Inflammatory macrophage treated with lipopolysaccharide for 1 hour (primary cell): ENCODE measurements at regions not wholly inside any gene's neighbourhood (a gene's known extent, or its start where the extent isn't known, plus 50 kb on each side); places are given as distances from the start of the nearest gene placed in this dataset.
"Not testable (repeated sequence)": the region's sequence is repeated elsewhere in the genome, so short reads cannot be mapped to it uniquely, and the experiment has no call there.

ENCODE experiments used
- DNase-seq, 2 donors: peaks; one replicate each; pipeline ENCODE4 v3.0.0-alpha.2; 2020 to 2022

DNA sequence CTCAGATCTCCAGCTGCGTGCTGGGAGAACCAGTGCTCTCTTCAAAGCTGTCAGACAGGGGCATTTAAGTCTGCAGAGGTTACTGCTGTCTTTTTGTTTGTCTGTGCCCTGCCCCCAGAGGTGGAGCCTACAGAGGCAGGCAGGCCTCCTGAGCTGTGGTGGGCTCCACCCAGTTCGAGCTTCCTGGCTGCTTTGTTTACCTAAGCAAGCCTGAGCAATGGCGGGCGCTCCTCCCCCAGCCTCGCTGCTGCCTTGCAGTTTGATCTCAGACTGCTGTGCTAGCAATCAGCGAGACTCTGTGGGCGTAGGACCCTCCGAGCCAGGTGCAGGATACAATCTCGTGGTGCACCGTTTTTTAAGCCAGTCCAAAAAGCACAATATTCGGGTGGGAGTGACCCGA lies 864.4 kb downstream of the GBE1 start:
- DNase-seq, result not testable (repeated sequence)

DNA sequence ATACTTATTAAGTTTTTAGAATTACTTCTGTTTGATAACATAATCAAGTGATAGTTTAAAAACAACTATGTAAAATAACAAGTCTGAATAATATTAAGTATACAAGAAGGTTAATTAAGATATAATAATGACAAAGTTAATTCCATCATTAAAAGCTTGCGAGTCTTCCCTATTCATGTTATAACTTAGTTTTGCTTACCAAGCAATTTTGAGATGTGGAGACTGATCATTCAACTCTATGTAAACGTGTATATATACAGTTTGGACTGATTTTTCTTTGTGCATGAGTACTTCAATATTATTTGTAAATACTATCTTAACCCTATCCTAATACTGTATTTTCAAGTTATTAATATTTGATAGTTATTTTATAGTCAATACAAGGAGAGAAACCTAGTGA lies 870.9 kb downstream of the GBE1 start:
- DNase-seq, result no peak

DNA sequence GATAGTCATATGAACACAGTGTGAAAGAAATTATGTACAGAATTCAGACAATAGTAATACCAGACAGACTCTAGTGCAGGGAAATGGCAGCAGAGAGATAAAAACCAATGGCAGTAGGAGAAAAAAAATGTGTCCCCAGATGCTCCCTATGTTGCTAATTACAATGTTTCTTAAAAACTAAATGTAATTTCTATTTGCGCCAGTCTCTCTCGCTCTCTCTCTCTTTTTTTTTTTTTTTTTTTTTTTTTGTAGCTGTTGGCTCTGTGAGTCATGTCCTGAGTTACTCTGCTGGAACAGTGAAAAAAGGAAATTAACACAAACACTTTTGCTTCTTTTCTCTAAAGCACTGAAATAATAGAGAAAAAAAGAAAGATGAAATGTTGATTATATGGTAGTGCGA lies 871.9 kb downstream of the GBE1 start:
- no peak for DNase-seq

DNA sequence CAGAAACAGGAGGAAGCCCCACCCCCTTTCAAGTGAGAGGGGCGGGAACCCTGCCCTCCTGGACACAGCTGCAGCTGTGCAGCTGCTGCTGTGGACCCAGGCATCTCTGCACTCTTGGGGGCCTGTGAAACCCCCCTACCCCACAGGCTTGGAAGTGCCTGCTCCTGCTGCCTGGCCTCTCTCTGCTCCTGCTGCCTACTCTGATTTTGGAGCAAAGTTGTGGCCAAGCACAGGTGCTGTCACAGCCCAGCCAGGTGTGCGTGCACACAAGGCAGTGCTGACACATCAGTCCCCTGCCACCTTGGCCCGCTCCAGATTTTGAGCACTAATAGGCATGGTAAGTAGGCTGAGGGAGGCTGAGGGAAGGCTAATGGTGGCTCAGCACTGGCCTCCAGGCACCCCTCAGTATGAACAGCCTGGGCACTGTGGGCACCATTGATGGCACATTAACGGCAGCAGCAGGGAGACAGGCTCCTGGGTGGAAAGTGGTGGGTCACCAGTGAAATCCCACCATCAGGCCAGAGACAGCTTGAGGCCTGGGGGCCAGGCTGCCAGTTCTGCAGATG lies 890.9 kb downstream of the GBE1 start:
- DNase-seq, result no peak

DNA sequence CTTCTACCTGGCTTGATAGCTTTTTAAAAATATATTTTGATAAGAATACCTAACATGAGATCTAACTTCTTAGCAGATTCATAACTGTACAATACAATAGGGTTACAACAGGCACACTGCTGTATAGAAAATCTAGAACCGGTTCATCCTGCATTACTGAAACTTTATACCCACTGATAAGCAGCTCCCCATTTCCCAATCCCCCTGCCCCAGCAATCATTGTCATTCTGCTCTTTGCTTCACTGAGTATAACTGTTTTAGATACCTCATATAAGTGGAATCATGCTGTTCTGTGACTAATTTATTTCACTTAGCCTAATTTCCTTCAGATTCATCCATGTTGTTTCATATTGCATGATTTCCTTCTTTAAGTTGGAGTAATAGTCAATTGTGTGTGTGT lies 906.0 kb downstream of the GBE1 start:
- DNase-seq, result no peak

DNA sequence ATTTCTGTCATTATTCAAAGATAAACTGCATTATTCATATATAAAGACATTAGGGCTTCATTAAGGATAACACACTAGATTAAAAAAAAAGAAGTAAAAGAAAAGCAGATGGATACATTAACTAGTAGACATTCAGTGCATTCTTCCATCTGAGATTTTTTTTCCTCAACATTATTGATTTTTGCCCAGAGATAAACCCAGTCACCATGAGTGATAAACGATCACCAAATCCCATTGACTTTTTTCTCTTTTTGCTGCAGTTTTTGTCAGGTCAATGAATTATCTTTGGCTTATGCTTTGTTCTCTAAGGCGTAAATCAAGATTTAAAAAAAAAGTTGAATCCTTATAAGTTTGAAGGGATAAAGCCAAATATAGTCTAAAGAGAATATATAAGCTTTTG lies 925.0 kb downstream of the GBE1 start:
- no peak for DNase-seq

DNA sequence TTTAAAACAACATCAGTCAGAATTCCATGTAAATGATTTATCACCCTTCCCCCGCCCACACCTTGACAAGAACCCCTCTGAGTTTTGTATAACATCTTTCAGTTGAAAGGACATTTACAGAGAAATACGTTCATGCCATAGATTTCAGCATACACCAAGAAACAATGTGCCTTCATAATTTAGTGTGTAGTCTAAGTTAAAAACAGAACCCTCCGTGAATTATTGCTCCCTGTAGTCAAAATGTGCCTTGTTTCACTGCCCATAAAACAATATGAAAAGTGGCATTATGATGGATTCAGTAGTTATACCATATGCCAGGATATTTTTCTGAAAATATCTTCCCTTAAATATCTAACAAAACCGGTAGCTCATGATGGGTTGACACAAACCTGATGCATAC lies 953.9 kb downstream of the GBE1 start:
- no peak for DNase-seq

DNA sequence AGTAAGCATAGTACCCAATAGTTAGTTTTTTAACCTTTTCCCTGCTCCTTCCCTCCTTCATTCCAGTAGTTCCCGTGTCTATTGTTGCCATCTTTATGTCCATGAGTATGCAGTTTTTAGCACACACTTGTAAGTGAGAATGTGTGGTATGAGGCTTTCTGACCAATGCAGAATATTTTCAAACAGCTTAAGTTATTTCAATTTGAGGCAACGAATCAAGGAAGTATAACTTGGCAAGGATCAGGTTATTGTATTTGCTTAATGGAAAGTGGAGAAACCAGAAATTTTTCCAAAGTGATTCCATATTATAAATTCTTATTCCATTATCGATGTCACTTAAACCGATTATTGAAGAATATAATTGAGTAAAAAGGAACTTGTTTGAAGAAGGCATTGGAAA lies 954.8 kb downstream of the GBE1 start:
- DNase-seq, result no peak

DNA sequence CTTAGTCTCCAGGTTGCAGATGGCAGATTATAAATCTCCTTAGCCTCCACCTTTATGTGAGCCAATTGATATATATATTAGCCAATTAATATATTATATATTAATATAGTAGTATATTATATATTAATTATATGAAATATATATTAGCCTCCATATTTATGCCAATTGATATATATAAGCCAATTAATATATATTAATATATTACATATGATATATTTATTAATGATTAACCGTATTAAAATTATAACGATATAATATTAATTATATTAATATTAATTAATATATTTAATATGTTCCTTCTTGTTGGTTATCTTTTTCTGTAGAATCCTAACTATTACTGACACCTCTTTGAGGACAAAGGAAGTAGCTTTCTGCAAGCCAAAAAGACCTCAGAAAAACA lies 972.5 kb downstream of the GBE1 start:
- no peak for DNase-seq

DNA sequence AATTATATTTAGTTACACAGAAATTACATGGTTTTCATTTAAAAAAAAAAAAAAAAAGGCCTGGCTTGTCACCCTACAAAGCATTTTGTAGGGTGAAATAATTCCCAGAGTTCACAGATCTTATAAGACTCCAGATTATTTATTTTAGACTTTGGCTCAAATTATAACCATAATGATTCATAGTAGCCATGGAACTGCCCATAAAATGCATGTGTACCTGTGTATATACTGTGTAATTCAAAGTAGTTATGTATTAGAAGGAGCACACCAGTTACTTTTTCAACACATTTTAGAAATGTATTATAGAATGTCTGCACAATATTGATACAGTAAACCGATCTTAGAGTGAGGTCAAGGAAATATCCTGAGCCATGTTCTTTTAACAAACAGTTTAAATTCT lies 975.6 kb downstream of the GBE1 start:
- no peak for DNase-seq

DNA sequence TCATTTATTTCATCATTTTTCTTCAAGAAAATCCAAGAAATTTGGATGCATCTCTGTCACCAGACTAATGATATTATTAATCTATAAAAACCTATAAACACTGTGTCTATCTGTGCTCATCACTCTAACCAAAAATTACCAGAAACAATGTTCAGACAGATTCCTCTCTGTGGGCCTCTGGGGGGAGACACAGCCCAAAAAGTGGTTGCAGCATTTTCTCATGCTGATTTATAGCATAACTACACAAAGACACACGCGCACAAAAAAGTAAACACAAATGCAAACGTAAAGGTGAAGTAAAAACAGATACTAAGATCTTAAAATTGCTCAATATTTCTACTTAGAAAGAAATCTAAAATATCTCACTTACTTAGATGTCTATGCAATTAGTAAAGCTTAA lies 976.0 kb downstream of the GBE1 start:
- DNase-seq, result no peak

DNA sequence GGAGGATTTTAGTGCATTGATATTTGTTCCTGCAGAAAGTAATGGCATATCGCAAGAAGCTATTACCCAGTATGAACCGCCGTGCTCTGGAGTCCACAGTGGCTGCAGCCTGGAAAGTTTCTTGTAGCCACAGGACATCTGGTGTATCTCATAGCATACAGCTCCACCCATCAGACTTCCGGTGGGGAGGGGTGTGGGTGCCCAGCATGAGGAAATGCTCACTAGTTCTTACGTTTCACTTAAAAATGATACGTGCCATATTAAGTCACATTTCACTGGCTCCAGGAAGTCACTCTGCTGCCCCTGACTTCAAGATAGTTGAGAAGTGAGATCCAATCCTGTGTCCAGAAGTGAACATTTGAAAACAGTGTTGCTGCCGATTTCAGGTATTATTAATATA lies 990.4 kb downstream of the GBE1 start:
- peak in 1 of 2 donors; percentile 9 for DNase-seq

DNA sequence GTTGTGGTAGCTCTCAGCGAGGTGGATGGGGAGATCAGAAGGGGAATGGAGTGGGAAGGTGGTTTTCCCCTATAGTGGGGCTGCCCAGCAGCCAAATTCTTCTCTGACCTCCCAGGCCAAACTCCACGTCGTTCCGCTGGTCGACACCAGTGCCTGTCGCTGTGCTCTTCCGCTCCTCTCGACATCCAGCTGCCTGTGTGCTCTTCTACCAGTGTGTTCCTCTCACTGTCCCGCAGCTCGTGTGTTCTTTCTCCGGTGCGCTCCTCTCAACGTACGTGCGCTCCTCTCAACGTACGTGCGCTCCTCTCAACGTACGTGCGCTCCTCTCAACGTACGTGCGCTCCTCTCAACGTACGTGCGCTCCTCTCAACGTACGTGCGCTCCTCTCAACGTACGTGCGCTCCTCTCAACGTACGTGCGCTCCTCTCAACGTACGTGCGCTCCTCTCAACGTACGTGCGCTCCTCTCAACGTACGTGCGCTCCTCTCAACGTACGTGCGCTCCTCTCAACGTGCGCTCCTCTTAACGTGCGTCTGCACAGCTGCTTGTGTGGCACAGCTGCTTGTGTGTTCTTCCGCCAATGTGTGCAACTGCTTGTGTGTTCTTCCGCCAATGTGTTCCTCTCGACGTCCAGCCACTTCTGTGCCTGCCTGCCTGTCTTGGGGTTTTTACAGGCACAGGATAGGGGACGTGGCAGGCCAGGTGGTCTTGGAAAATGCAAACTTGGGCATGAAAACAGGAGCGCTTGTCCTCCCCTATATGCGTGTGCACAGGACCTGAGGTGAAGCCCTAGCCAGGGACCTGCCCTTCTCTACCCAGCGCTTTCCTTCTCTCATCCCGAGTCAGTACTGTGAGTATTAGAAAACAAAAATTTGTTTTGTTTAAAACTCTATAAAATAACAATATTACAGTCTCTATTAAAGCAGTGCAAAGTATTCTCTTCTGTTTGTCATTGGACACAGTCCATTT lies 991.1 kb downstream of the GBE1 start:
- DNase-seq, result no peak

DNA sequence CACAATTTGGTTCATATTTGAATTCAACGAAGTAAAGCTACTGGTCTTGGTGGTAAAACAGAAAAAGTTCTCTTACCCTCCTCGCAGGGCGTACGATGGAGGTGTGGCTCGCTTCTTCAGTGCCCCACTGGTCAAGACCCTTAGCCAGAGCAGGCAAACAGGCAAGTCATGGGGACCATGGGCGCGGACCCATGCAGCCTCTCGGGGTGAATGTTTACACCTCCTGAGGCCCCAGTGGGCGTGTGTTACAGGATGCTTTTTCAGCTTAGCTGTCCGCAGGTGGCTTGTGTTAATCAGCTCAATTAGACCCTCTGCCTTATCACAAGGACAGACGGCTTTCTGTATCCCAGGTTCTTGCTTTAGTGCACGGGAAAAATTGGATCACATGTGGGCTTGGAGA lies 991.8 kb downstream of the GBE1 start:
- DNase-seq, result no peak

DNA sequence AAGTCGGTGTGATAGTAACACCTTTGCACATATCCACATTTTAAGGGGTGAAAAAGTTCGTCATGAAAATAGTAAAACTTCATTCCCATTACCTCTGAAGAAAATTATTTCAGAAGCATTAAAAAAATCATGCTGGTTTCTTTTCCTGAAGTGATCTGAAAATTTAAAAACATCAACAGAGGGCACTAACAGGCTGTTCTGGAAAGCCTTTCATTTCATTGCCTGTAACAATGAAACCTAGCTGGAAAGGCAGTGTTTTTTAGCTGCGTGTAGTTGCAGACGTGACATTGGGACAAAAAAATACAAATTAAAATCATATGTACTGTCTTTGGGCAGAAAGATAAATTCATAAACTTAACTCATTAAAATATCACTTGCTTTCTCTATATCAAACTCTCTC lies 993.8 kb downstream of the GBE1 start:
- DNase-seq, result no peak

DNA sequence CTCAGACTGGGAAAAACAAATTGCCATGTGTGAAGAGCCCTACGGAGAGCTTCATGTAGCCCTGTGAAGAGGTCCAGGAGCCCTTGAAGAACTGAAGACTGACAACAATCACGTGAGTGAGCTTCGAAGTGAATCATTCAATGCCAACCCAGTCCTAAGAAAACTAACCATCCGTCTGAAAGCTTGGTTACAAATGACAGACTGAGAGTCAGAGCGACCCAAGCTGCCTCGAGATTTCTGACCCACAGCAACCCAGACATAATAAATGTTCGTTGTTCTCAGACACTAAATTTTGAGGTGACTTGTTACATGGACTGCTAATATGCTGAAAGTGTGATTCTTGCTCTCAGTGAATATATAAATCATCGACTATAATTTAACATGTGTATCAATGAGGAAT lies 987.2 kb upstream of the ROBO1 start:
- no peak for DNase-seq

DNA sequence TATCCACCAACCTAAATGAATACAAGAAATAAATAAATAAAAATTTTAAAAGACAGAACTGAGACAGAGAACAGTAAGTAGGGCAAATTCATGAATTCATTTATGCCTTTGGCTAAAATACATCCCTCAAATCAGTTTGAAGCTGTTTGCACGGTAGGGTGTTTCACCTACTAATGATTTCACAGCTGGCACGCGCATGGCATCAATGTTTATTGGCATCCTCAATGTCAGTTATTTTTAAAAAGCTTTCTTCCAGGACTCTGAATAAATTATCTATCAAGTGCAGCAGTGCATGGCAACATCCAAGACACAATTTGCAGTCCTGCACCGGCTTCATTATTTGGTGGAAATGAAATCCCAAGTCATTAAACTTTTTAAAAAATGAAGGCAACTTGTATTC lies 985.2 kb upstream of the ROBO1 start:
- no peak for DNase-seq

DNA sequence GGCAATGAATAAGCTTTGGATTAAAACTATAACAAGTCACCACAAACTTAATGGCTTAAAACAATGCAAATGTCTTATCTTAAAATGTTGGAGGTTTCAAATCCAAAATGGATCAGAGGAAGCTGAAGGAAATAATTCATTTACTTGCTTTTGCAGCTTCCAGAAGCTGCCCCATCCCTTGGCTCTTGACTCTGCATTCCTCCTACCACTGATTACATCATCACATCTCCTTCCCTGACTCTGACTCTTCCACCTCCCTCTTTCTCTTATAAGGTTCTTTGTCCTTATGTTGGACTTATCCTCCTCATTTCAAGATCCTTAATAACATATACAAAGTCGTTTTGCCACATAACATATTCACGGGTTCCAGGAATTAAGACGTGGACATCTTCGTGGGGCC lies 982.8 kb upstream of the ROBO1 start:
- no peak for DNase-seq

DNA sequence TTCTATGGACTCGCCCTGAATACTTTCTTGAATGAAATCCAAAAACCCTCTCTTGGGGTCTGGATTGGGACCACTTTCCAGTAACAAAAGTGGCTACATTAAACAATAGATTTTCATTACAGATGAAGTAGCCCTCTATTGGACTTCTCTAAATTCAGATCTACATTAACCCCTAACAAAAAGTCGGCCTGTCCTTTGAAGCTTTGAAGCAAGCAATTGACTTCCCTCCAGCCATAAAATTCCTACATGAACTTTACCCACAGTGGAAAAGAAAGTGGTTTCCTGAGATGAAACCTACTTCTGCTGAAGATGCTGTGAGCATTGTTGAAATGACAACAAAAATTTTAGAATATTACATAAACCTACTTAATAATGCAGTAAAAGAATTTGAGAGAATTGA lies 967.1 kb upstream of the ROBO1 start:
- no peak for DNase-seq

DNA sequence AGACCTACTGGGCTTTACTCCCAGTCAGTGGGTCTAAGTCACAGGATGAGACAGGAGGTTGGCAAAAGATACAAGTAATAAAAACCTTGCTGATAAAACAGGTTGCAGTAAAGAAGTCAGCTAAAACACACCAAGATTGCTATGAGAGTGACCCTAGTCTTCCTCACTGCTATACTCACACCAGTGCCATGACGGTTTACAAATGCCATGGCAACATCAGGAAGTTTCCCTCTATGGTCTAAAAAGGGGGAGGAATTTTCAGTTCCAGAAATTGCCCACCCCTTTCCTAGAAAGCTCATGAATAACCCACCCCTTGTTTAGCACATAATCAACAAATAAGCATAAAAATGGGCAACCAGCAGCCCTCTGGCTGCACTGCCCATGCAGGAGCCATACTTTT lies 966.7 kb upstream of the ROBO1 start:
- DNase-seq, result no peak

DNA sequence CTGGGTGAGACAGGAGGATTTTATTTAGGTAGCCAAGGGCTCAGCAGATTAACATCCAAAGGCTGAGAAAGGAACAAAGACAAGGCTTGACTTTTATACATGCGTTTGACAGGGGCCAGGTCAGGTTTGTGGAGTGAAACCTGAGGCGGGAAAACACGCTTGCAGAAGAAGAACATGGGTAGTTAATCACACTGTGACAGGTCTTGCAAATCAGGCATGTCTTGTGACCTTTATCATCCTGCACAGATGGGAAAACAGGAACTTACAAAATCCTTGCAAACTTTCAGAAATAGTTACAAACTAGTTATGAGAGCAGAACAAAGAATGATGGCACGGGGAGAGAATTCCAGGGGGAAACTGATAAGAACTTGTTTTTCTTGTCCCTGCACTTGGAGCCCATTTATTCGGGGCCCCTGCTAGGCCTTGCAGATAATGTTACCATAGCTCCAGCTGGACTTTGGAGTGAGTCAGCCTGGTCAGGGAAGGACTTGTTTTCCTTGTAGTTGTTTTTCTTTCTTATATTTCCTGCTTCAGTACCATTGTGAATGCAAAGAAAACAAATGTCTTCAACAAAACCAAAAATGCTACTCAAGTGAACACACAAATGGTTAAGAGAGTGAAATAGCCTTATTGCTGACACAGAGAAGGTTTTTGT lies 965.9 kb upstream of the ROBO1 start:
- peak in 1 of 2 donors; percentile 21 for DNase-seq

DNA sequence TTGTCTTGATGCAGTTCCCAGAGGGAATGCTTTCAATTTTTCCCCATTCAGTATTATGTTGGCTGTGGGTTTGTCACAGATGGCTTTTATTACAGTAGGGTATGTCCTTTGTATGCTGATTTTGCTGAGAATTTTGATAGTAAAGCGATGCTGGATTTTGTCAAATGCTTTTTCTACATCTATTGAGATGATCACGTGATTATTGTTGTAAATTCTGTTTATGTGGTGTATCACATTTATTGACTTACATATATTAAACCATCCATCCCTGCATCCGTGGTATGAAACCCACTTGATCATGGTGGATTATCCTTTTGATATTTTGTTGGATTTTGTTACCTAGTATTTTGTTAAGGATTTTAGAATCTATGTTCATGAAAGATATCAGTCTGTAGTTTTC lies 959.8 kb upstream of the ROBO1 start:
- not testable (repeated sequence) for DNase-seq

DNA sequence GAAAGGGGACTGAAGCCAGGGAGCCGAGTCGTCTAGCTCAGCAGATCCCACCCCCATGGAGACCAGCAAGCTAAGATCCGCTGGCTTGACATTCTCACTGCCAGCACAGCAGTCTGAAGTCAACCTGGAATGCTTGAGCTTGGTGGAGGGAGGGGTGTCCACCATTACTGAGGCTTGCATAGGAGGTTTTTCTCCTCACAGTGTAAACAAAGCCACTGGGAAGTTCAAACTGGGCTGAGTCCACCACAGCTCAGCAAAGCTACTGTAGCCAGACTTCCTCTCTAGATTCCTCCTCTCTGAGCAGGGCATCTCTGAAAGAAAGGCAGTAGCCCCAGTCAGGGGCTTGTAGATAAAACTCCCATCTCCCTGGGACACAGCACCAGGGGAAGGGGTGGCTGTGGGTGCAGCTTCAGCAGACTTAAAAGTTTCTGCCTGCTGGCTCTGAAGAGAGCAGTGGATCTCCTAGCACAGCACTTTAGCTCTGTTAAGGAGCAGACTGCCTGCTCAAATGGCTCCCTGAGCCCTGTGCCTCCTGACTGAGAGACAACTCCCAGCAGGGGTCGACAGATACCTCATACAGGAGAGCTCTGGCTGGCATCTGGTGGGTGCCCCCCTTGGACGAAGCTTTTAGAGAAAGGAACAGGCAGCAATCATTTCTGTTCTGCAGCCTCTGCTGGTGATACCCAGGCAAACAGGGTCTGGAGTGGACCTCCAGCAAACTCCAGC lies 942.0 kb upstream of the ROBO1 start:
- not testable (repeated sequence) for DNase-seq
